ENCODE measurements at regions not wholly inside any gene's neighbourhood (a gene's known extent, or its start where the extent isn't known, plus 50 kb on each side); places are given as distances from the start of the nearest gene placed in this dataset.
A peak's percentile ranks its signal among the peaks of the same experiment; 100 is the strongest.

DNA sequence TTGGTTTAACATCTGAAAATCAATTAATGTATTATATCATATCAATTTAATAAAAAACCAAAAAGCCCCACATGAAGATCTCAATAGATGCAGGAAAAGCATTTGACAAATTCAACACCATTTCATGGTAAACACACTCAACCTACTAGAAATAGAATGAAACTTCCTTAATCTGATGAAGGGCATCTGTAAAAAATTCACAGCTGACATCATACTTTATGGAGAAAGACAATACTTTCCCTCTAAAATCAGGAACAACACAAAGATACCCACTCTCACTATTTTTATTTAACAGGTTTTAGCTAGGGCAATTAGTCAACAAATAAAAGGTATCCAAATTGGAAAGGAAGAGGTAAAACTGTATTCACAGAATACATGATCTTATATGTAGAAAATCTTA, 303.0 kb upstream of the ZEB2 start:
- no peak overlapping the region for H3K27ac ChIP-seq
- intact Hi-C loops (cut with micrococcal nuclease; ENCODE audit: unreplicated experiment) = no loop called here
- H3K27me3 ChIP-seq (ENCODE audit: insufficient read depth, low read depth) = no peaks in the 10 kb centered on the region
- no peaks in the 10 kb centered on the region for H3K36me3 ChIP-seq (ENCODE audit: low read depth)
- ChIA-PET CTCF (no interaction called here), POLR2A (ENCODE audit: unreplicated experiment) (no interaction called here)
- H3K4me2 ChIP-seq = no peak overlapping the region
- TF ChIP-seq, protein P1, sequence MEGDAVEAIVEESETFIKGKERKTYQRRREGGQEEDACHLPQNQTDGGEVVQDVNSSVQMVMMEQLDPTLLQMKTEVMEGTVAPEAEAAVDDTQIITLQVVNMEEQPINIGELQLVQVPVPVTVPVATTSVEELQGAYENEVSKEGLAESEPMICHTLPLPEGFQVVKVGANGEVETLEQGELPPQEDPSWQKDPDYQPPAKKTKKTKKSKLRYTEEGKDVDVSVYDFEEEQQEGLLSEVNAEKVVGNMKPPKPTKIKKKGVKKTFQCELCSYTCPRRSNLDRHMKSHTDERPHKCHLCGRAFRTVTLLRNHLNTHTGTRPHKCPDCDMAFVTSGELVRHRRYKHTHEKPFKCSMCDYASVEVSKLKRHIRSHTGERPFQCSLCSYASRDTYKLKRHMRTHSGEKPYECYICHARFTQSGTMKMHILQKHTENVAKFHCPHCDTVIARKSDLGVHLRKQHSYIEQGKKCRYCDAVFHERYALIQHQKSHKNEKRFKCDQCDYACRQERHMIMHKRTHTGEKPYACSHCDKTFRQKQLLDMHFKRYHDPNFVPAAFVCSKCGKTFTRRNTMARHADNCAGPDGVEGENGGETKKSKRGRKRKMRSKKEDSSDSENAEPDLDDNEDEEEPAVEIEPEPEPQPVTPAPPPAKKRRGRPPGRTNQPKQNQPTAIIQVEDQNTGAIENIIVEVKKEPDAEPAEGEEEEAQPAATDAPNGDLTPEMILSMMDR (conservative IDR thresholded peaks at IDR 0.05) = no peak
- TF ChIP-seq EZH2 (IDR thresholded peaks at IDR 0.05; ENCODE audit: low read depth) = no peak
- H3K9me3 ChIP-seq (ENCODE audit: insufficient read depth, low read depth) = peaks cover 7% of the 10 kb centered on the region; the same call in 1 of the 2 replicates
- DNase-seq = no peak
- no peak overlapping the region for H2AFZ ChIP-seq
- H3K9me2 ChIP-seq (ENCODE audit: insufficient read depth) = no peaks in the 10 kb centered on the region
- H3K4me1 ChIP-seq (replicated peaks; ENCODE audit: insufficient read depth) = no peaks in the 10 kb centered on the region
- H3K79me2 ChIP-seq (ENCODE audit: low read depth) = no peaks in the 10 kb centered on the region
- no TSS peak for BruUV-seq (replicated peaks)
- H3F3A ChIP-seq (ENCODE audit: insufficient read depth, low read depth) = no peaks in the 10 kb centered on the region
- no peaks in the 10 kb centered on the region for H4K20me1 ChIP-seq (ENCODE audit: insufficient read depth)
- H3K4me3 ChIP-seq = no peak overlapping the region

DNA sequence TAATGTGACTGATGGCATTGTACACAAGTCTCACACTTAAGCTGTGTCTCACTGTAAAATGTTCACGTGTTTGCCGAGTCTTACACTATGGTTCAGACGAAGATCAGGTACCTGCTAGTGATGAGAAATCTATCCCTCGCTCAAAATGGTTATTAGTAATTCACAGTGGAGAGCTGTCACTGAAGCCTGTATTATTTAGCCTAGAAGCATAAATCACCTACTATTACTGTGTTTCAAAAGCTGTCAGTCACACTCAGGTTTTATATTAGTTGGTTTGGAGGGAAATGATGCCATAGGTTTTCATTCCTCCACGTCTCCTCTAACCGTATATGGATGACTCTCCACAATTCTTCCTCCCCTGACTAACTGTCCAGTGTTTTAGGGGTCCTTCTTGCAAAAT, 292.4 kb upstream of the ZEB2 start:
- CTCF ChIA-PET = no interaction called here
- BruUV-seq (replicated peaks) = no TSS peak
- Histone ChIP-seq H3K9me2 (ENCODE audit: insufficient read depth) (0 out of 2 replicates have a peak, but pooled peaks cover 4% of the 10 kb centered on the region), H3K27ac (no peak overlapping the region), H3K36me3 (ENCODE audit: low read depth) (no peaks in the 10 kb centered on the region), H4K20me1 (ENCODE audit: insufficient read depth) (no peaks in the 10 kb centered on the region), H3K4me2 (no peak overlapping the region), H3K9me3 (ENCODE audit: insufficient read depth, low read depth) (no peaks in the 10 kb centered on the region), H3K4me3 (no peak overlapping the region), H3K4me1 (replicated peaks; ENCODE audit: insufficient read depth) (no peaks in the 10 kb centered on the region), H3F3A (ENCODE audit: insufficient read depth, low read depth) (no peaks in the 10 kb centered on the region), H3K79me2 (ENCODE audit: low read depth) (no peaks in the 10 kb centered on the region), H3K27me3 (ENCODE audit: insufficient read depth, low read depth) (no peaks in the 10 kb centered on the region), H2AFZ (no peak overlapping the region)
- POLR2A ChIA-PET (ENCODE audit: unreplicated experiment) = interaction anchor here (0.6 kb wide), 1 partner anchor 788 kb away, joined by 5 read pairs; no protein-coding TSS in a partner anchor
- TF ChIP-seq, protein P1 (conservative IDR thresholded peaks at IDR 0.05) = no peak
- no peak for TF ChIP-seq EZH2 (IDR thresholded peaks at IDR 0.05; ENCODE audit: low read depth)
- intact Hi-C loops (cut with micrococcal nuclease; ENCODE audit: unreplicated experiment) = no loop called here
- no peak for DNase-seq

DNA sequence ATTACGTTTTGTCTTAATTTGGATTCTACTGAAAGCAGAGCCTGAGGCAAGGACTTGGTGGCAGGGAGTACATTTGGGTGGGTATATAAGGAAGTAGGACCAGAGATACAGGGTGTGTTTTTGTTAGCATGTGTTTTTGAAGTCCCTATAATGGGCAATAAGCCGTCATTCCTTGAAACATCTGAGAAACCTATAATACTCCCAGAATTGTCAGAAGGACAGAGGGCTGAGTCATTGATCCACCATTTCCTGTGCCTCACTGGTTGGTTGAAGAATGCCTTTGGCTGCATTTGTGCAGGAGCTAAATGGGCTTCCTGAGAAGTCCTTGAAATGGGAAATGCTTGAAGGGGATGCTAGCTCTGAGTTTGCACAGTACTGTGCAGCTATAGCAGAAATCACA, 281.8 kb upstream of the ZEB2 start:
- no TSS peak for BruUV-seq (replicated peaks)
- H3K4me2 ChIP-seq = no peak overlapping the region
- intact Hi-C loops (cut with micrococcal nuclease; ENCODE audit: unreplicated experiment) = no loop called here
- peak in 1 of 2 experiments; percentile 1 for DNase-seq
- H3K4me1 ChIP-seq (replicated peaks; ENCODE audit: insufficient read depth) = no peaks in the 10 kb centered on the region
- no peak overlapping the region for H3K4me3 ChIP-seq
- H2AFZ ChIP-seq = peak overlapping the region; percentile 53; the same call in 1 of the 2 replicates
- no peaks in the 10 kb centered on the region for H3K36me3 ChIP-seq (ENCODE audit: low read depth)
- H3K9me2 ChIP-seq (ENCODE audit: insufficient read depth) = no peaks in the 10 kb centered on the region
- H3K27me3 ChIP-seq (ENCODE audit: insufficient read depth, low read depth) = no peaks in the 10 kb centered on the region
- H3K27ac ChIP-seq = no peak overlapping the region
- no peaks in the 10 kb centered on the region for H3K9me3 ChIP-seq (ENCODE audit: insufficient read depth, low read depth)
- CTCF ChIA-PET = no interaction called here
- TF ChIP-seq, protein P1 (conservative IDR thresholded peaks at IDR 0.05) = no peak
- no peak for TF ChIP-seq EZH2 (IDR thresholded peaks at IDR 0.05; ENCODE audit: low read depth)
- H3K79me2 ChIP-seq (ENCODE audit: low read depth) = no peaks in the 10 kb centered on the region
- H3F3A ChIP-seq (ENCODE audit: insufficient read depth, low read depth) = no peaks in the 10 kb centered on the region
- no peaks in the 10 kb centered on the region for H4K20me1 ChIP-seq (ENCODE audit: insufficient read depth)
- POLR2A ChIA-PET (ENCODE audit: unreplicated experiment) = no interaction called here
